ENCODE measurements at regions not wholly inside any gene's neighbourhood (a gene's known extent, or its start where the extent isn't known, plus 50 kb on each side); places are given as distances from the start of the nearest gene placed in this dataset.

- peaks cover 0 to 5% (median 0%) of the 10 kb centered on the region in 7 donors for H3K4me1 Mint-ChIP-seq
- H3K4me3 Mint-ChIP-seq = no peak overlapping the region
- DNase-seq (no peak), ATAC-seq (no peak)
- peaks cover 0 to 4% (median 0%) of the 10 kb centered on the region in 11 donors for H3K9me3 Mint-ChIP-seq
- Histone ChIP-seq H3K4me3 (ENCODE audit: low read length) (no peak overlapping the region), H3K9me3 (ENCODE audit: control insufficient read depth in 2 of 3, low read length in 3 of 3) (no peaks in the 10 kb centered on the region), H3K36me3 (ENCODE audit: control insufficient read depth in 2 of 3, insufficient read depth in 3 of 3, low read length in 3 of 3) (no peaks in the 10 kb centered on the region), H3K27ac (ENCODE audit: low read depth, low read length) (no peak overlapping the region), H3K4me1 (ENCODE audit: control insufficient read depth in 2 of 2, insufficient read depth in 2 of 2, low read length in 2 of 2) (no peaks in the 10 kb centered on the region), H3K27me3 (ENCODE audit: control insufficient read depth in 2 of 2, insufficient read depth in 2 of 2, low read length in 2 of 2) (no peaks in the 10 kb centered on the region)
- peaks cover 0 to 7% (median 5%) of the 10 kb centered on the region in 5 donors for H3K27me3 Mint-ChIP-seq
- POLR2A ChIA-PET = no interaction called here
- no peak overlapping the region for H3K27ac Mint-ChIP-seq
- CTCF ChIA-PET = no interaction called here
- no peaks in the 10 kb centered on the region for H3K36me3 Mint-ChIP-seq
- intact Hi-C loops (cut with micrococcal nuclease) = no loop called here
These were observed 348.3 kb downstream of the CYRIA start for GRCh38 chr2:16317211-16317830.

DNA sequence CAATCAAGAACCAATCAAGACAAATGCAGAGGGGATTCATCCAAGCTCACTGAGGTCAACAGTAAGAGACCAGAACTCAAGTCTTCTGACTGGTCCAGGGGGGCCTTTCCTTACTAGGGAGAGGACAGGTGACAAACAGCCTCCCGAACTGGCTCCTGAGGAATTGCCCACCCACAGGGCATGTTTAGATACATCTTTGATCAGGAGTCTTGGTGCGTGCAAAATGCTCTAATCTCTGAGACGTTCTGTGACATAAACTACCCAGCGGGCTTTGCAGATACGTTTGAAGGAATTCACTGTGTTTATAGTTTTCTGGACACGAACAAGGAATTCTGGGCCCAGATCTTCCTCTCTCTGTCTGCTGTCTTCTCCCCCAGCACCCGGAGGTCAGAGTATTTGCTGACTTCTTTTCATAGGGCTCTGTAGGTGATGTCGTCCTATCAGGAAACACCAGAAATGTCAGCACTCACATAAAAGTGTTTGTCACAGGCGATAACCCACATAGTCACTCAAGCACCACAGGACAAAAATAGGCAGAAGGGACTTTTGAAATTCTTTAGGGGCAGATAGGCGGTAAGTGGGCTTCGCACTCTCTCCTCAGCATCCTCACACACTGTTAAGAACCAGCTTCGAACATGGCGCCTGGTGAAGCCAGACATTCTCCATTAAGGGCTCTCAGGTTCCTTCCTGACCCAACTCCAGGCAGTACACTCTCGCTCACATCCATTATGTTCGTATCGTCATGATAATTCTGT is 349.0 kb downstream of the CYRIA start:
- Histone ChIP-seq H3K36me3 (ENCODE audit: control insufficient read depth in 2 of 3, insufficient read depth in 3 of 3, low read length in 3 of 3) (no peaks in the 10 kb centered on the region), H3K27ac (ENCODE audit: low read depth, low read length) (no peak overlapping the region), H3K27me3 (ENCODE audit: control insufficient read depth in 2 of 2, insufficient read depth in 2 of 2, low read length in 2 of 2) (no peaks in the 10 kb centered on the region), H3K4me3 (ENCODE audit: low read length) (no peak overlapping the region), H3K4me1 (ENCODE audit: control insufficient read depth in 2 of 2, insufficient read depth in 2 of 2, low read length in 2 of 2) (no peaks in the 10 kb centered on the region), H3K9me3 (ENCODE audit: control insufficient read depth in 2 of 3, low read length in 3 of 3) (no peaks in the 10 kb centered on the region)
- H3K4me3 Mint-ChIP-seq = no peak overlapping the region
- intact Hi-C loops (cut with micrococcal nuclease) = no loop called here
- peaks cover 0 to 10% (median 5%) of the 10 kb centered on the region in 5 donors for H3K27me3 Mint-ChIP-seq
- no peak for ATAC-seq
- H3K9me3 Mint-ChIP-seq = peaks cover 0 to 4% (median 0%) of the 10 kb centered on the region in 11 donors
- DNase-seq = no peak
- ChIA-PET POLR2A (no interaction called here), CTCF (no interaction called here)
- no peaks in the 10 kb centered on the region for H3K36me3 Mint-ChIP-seq
- no peak overlapping the region for H3K27ac Mint-ChIP-seq
- H3K4me1 Mint-ChIP-seq = peaks cover 0 to 5% (median 0%) of the 10 kb centered on the region in 7 donors

- Histone ChIP-seq H3K27me3 (ENCODE audit: control insufficient read depth in 2 of 2, insufficient read depth in 2 of 2, low read length in 2 of 2) (no peaks in the 10 kb centered on the region), H3K36me3 (ENCODE audit: control insufficient read depth in 2 of 3, insufficient read depth in 3 of 3, low read length in 3 of 3) (no peaks in the 10 kb centered on the region), H3K4me3 (ENCODE audit: low read length) (no peak overlapping the region), H3K27ac (ENCODE audit: low read depth, low read length) (no peak overlapping the region), H3K4me1 (ENCODE audit: control insufficient read depth in 2 of 2, insufficient read depth in 2 of 2, low read length in 2 of 2) (no peaks in the 10 kb centered on the region), H3K9me3 (ENCODE audit: control insufficient read depth in 2 of 3, low read length in 3 of 3) (no peaks in the 10 kb centered on the region)
- Mint-ChIP-seq H3K27ac (no peak overlapping the region), H3K27me3 (peaks cover 3 to 16% (median 5%) of the 10 kb centered on the region in 5 donors), H3K9me3 (peaks cover 0 to 4% (median 0%) of the 10 kb centered on the region in 11 donors), H3K4me1 (peaks cover 0 to 5% (median 0%) of the 10 kb centered on the region in 7 donors), H3K36me3 (no peaks in the 10 kb centered on the region), H3K4me3 (no peak overlapping the region)
- ATAC-seq = no peak
- ChIA-PET POLR2A (no interaction called here), CTCF (no interaction called here)
- intact Hi-C loops (cut with micrococcal nuclease) = no loop called here
- DNase-seq = no peak
These were observed 349.7 kb downstream of the CYRIA start for GRCh38 chr2:16315908-16316307.

DNA sequence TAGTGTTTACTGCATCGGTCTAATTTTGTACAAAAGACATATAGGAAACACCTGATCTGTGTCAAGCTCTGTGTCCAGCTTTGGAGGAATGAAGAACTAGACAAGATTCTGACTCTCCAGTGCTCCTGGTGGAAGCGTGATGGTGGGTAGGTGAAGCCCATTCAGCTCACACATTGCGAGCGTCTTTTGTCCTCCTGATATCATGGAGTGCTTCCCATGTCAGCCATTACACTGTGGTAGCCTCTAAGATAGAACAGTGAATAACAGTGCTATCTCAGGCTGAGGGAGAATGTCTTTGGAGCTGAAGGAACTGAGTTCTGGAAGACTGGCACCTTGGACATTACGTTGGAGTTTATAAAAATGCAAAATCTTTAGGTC is 350.2 kb downstream of the CYRIA start:
- H3K27me3 ChIP-seq (ENCODE audit: control insufficient read depth in 2 of 2, insufficient read depth in 2 of 2, low read length in 2 of 2) = no peaks in the 10 kb centered on the region
- peaks cover 3 to 16% (median 5%) of the 10 kb centered on the region in 5 donors for H3K27me3 Mint-ChIP-seq
- peaks cover 0 to 4% (median 0%) of the 10 kb centered on the region in 11 donors for H3K9me3 Mint-ChIP-seq
- no peaks in the 10 kb centered on the region for H3K4me1 ChIP-seq (ENCODE audit: control insufficient read depth in 2 of 2, insufficient read depth in 2 of 2, low read length in 2 of 2)
- intact Hi-C loops (cut with micrococcal nuclease) = no loop called here
- H3K4me1 Mint-ChIP-seq = peaks cover 0 to 5% (median 0%) of the 10 kb centered on the region in 7 donors
- ATAC-seq (no peak), DNase-seq (no peak)
- no peak overlapping the region for H3K4me3 ChIP-seq (ENCODE audit: low read length)
- CTCF ChIA-PET = no interaction called here
- H3K9me3 ChIP-seq (ENCODE audit: control insufficient read depth in 2 of 3, low read length in 3 of 3) = no peaks in the 10 kb centered on the region
- H3K36me3 ChIP-seq (ENCODE audit: control insufficient read depth in 2 of 3, insufficient read depth in 3 of 3, low read length in 3 of 3) = no peaks in the 10 kb centered on the region
- no peak overlapping the region for H3K27ac ChIP-seq (ENCODE audit: low read depth, low read length)
- H3K36me3 Mint-ChIP-seq = no peaks in the 10 kb centered on the region
- no peak overlapping the region for H3K4me3 Mint-ChIP-seq
- no peak overlapping the region for H3K27ac Mint-ChIP-seq
- POLR2A ChIA-PET = no interaction called here

- no peaks in the 10 kb centered on the region for H3K27me3 ChIP-seq (ENCODE audit: control insufficient read depth in 2 of 2, insufficient read depth in 2 of 2, low read length in 2 of 2)
- ATAC-seq (no peak), DNase-seq (no peak)
- intact Hi-C loops (cut with micrococcal nuclease) = no loop called here
- Mint-ChIP-seq H3K27ac (no peak overlapping the region), H3K4me1 (peaks cover 0 to 5% (median 0%) of the 10 kb centered on the region in 7 donors), H3K9me3 (peaks cover 0 to 4% (median 0%) of the 10 kb centered on the region in 11 donors), H3K36me3 (no peaks in the 10 kb centered on the region), H3K27me3 (peaks cover 3 to 16% (median 5%) of the 10 kb centered on the region in 5 donors), H3K4me3 (no peak overlapping the region)
- H3K4me3 ChIP-seq (ENCODE audit: low read length) = no peak overlapping the region
- H3K36me3 ChIP-seq (ENCODE audit: control insufficient read depth in 2 of 3, insufficient read depth in 3 of 3, low read length in 3 of 3) = no peaks in the 10 kb centered on the region
- H3K4me1 ChIP-seq (ENCODE audit: control insufficient read depth in 2 of 2, insufficient read depth in 2 of 2, low read length in 2 of 2) = no peaks in the 10 kb centered on the region
- ChIA-PET POLR2A (no interaction called here), CTCF (no interaction called here)
- no peaks in the 10 kb centered on the region for H3K9me3 ChIP-seq (ENCODE audit: control insufficient read depth in 2 of 3, low read length in 3 of 3)
- H3K27ac ChIP-seq (ENCODE audit: low read depth, low read length) = no peak overlapping the region
These were observed 350.8 kb downstream of the CYRIA start for GRCh38 chr2:16314691-16315457.

GRCh38 chr2:16314001-16314400 is 351.6 kb downstream of the CYRIA start:
- ATAC-seq (no peak), DNase-seq (no peak)
- POLR2A ChIA-PET = no interaction called here
- H3K27ac ChIP-seq (ENCODE audit: low read depth, low read length) = no peak overlapping the region
- H3K27me3 ChIP-seq (ENCODE audit: control insufficient read depth in 2 of 2, insufficient read depth in 2 of 2, low read length in 2 of 2) = no peaks in the 10 kb centered on the region
- no peak overlapping the region for H3K4me3 ChIP-seq (ENCODE audit: low read length)
- H3K36me3 ChIP-seq (ENCODE audit: control insufficient read depth in 2 of 3, insufficient read depth in 3 of 3, low read length in 3 of 3) = no peaks in the 10 kb centered on the region
- H3K9me3 Mint-ChIP-seq = peaks cover 0 to 4% (median 0%) of the 10 kb centered on the region in 11 donors
- H3K4me1 ChIP-seq (ENCODE audit: control insufficient read depth in 2 of 2, insufficient read depth in 2 of 2, low read length in 2 of 2) = no peaks in the 10 kb centered on the region
- H3K27ac Mint-ChIP-seq = no peak overlapping the region
- CTCF ChIA-PET = no interaction called here
- intact Hi-C loops (cut with micrococcal nuclease) = no loop called here
- H3K4me1 Mint-ChIP-seq = peaks cover 0 to 5% (median 0%) of the 10 kb centered on the region in 7 donors
- no peaks in the 10 kb centered on the region for H3K9me3 ChIP-seq (ENCODE audit: control insufficient read depth in 2 of 3, low read length in 3 of 3)
- no peak overlapping the region for H3K4me3 Mint-ChIP-seq
- H3K27me3 Mint-ChIP-seq = peaks cover 3 to 20% (median 5%) of the 10 kb centered on the region in 5 donors
- no peaks in the 10 kb centered on the region for H3K36me3 Mint-ChIP-seq

Data from naive thymus-derived CD4-positive, alpha-beta T cell (primary cell).